HUES48 (cell line): ENCODE measurements at regions not wholly inside any gene's neighbourhood (a gene's known extent, or its start where the extent isn't known, plus 50 kb on each side); places are given as distances from the start of the nearest gene placed in this dataset.

Experiments used
- H3K27ac ChIP-seq: one replicate; pipeline ENCODE4 v1.7.0; 2013; ENCODE audit warnings: low read depth, low read length, inconsistent platforms
- H3K27me3 ChIP-seq: 2 replicates; pipeline ENCODE4 v1.6.1; 2013; ENCODE audit warnings: mild to moderate bottlenecking, low read length; ENCODE audit not compliant: control insufficient read depth, insufficient read depth
- H3K36me3 ChIP-seq: 2 replicates; pipeline ENCODE4 v1.6.1; 2013; ENCODE audit warnings: low read length; ENCODE audit not compliant: control insufficient read depth, insufficient read depth
- H3K4me1 ChIP-seq: 2 replicates; pipeline ENCODE4 v1.6.1; 2013; ENCODE audit warnings: mild to moderate bottlenecking, low read length; ENCODE audit not compliant: control insufficient read depth, insufficient read depth
- H3K4me3 ChIP-seq: 2 replicates; pipeline ENCODE4 v1.5.1; 2013; ENCODE audit warnings: mild to moderate bottlenecking, low read depth, low read length
- H3K9ac ChIP-seq: 2 replicates; pipeline ENCODE4 v1.6.1; 2013; ENCODE audit warnings: mild to moderate bottlenecking, low read depth, low read length, moderate library complexity
- H3K9me3 ChIP-seq: 2 replicates; pipeline ENCODE4 v1.6.1; 2013; ENCODE audit warnings: low read length; ENCODE audit not compliant: control insufficient read depth, insufficient read depth

DNA sequence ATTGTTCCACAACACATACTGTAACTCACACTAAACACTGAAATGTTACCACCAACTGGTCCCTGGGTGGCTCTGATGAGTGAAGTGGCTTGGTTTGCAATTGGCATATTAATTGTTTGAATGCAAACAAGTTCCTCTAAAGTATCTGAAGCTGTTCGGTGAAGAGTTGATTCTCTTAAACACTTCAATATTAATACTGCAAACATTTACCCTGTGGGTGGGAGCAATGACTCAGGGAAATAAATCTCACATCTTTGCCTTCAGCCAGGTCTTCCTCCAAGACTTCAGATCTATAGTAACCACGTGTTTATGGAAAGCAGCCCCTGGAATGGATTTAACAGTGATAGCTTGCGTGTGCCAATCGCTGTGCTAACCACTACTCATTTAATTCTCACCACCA, 176.0 kb downstream of the MAFB start:
- no peaks in the 10 kb centered on the region for H3K9me3 ChIP-seq
- no peak overlapping the region for H3K9ac ChIP-seq
- H3K27ac ChIP-seq: no peak overlapping the region
- no peak overlapping the region for H3K4me3 ChIP-seq
- H3K36me3 ChIP-seq: no peaks in the 10 kb centered on the region
- H3K27me3 ChIP-seq: no peaks in the 10 kb centered on the region
- H3K4me1 ChIP-seq: no peaks in the 10 kb centered on the region

DNA sequence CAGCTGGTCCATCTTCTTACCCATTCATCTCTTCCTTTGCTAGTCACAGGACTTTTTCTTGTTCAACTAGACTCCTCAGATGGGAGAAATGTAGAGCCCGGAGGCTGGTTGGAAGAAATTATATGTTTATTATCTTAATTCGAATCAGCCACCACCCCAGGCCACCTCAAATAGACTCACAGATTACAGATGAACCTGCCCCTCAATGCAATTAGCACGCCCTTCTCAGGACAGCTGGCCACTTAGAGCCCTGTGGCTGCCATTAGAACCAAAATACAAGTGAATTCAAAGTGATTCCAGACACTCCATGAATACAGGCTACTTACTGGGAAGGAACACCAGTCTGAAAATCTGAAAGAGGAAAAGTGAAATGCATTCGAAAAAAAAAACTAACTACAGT, 176.4 kb downstream of the MAFB start:
- H3K27me3 ChIP-seq: no peaks in the 10 kb centered on the region
- H3K9ac ChIP-seq: no peak overlapping the region
- H3K36me3 ChIP-seq: no peaks in the 10 kb centered on the region
- H3K4me3 ChIP-seq: no peak overlapping the region
- no peak overlapping the region for H3K27ac ChIP-seq
- H3K9me3 ChIP-seq: no peaks in the 10 kb centered on the region
- no peaks in the 10 kb centered on the region for H3K4me1 ChIP-seq

DNA sequence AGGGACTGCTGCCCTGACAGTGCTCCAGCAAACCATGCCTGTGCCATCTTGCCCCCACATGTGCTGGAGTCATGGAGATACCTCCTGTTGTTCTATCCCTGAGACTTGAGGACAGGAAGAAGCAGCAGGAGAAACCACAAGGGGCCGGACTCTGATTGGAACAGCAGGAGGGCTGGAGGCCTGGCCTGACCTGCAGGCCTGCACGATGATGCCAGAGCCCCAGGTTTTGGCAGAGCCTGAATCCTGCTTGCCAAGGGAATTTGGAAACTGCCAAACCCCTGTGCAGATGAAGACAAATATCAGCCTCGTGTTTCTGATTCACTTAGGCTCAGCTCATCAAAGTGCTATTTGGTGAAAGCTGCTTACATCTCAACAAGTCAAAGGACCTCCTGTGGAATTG, 177.6 kb downstream of the MAFB start:
- H3K36me3 ChIP-seq: no peaks in the 10 kb centered on the region
- H3K9ac ChIP-seq: no peak overlapping the region
- no peak overlapping the region for H3K4me3 ChIP-seq
- no peaks in the 10 kb centered on the region for H3K4me1 ChIP-seq
- H3K27me3 ChIP-seq: no peaks in the 10 kb centered on the region
- H3K27ac ChIP-seq: no peak overlapping the region
- no peaks in the 10 kb centered on the region for H3K9me3 ChIP-seq

DNA sequence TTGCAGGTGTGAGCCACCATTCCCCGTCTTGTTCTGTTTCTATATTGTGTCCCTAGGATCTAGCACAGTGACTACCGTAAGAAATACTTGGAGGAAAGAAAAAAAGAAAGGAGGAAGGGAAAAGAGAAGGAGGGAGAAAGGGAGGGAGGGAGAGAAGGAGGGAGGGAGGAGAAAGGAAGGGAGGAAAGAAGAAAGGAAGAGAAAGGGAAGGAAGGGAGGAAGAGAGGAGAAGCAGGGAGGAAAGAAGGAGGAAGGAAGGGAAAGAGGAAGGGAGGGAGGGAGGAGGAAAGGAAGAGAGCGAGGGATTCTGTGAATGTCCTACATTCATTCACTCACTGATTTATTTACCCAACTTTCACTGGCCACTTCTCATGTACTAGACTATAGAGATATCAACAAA, 178.4 kb downstream of the MAFB start:
- H3K27me3 ChIP-seq: no peaks in the 10 kb centered on the region
- H3K9me3 ChIP-seq: no peaks in the 10 kb centered on the region
- no peaks in the 10 kb centered on the region for H3K4me1 ChIP-seq
- H3K36me3 ChIP-seq: no peaks in the 10 kb centered on the region
- H3K4me3 ChIP-seq: no peak overlapping the region
- no peak overlapping the region for H3K27ac ChIP-seq
- H3K9ac ChIP-seq: no peak overlapping the region

DNA sequence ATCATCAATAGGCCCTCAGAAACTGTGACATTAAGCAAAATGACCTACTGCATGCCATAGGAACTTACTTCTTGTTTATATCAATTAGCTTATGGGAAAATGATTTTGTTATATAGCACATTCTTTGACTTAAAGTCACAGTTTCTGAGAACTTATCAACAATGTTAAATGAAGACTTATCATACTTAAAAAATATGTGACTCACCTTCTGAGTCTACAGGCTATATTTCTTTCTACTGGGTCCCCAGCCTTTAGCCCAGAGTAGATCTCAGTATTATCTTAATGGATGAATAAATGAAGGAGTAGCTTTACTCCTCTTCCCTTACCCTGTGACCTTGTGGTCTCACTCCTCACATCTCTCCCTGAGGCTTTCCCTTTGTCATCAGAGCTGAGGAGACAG, 180.2 kb downstream of the MAFB start:
- H3K9me3 ChIP-seq: no peaks in the 10 kb centered on the region
- no peaks in the 10 kb centered on the region for H3K27me3 ChIP-seq
- no peak overlapping the region for H3K27ac ChIP-seq
- no peak overlapping the region for H3K9ac ChIP-seq
- no peaks in the 10 kb centered on the region for H3K4me1 ChIP-seq
- H3K4me3 ChIP-seq: no peak overlapping the region
- H3K36me3 ChIP-seq: no peaks in the 10 kb centered on the region

GRCh38 chr20:40506537-40506939, 182.5 kb downstream of the MAFB start:
- no peak overlapping the region for H3K27ac ChIP-seq
- no peaks in the 10 kb centered on the region for H3K27me3 ChIP-seq
- H3K9me3 ChIP-seq: no peaks in the 10 kb centered on the region
- no peak overlapping the region for H3K9ac ChIP-seq
- peaks cover 8% of the 10 kb centered on the region; the same call in 1 of the 2 replicates for H3K4me1 ChIP-seq
- H3K36me3 ChIP-seq: no peaks in the 10 kb centered on the region
- no peak overlapping the region for H3K4me3 ChIP-seq

GRCh38 chr20:40503119-40503518, 185.9 kb downstream of the MAFB start:
- no peaks in the 10 kb centered on the region for H3K27me3 ChIP-seq
- peaks cover 8% of the 10 kb centered on the region; the same call in 1 of the 2 replicates for H3K4me1 ChIP-seq
- H3K9me3 ChIP-seq: no peaks in the 10 kb centered on the region
- H3K36me3 ChIP-seq: no peaks in the 10 kb centered on the region
- H3K4me3 ChIP-seq: no peak overlapping the region
- H3K27ac ChIP-seq: no peak overlapping the region
- H3K9ac ChIP-seq: no peak overlapping the region

DNA sequence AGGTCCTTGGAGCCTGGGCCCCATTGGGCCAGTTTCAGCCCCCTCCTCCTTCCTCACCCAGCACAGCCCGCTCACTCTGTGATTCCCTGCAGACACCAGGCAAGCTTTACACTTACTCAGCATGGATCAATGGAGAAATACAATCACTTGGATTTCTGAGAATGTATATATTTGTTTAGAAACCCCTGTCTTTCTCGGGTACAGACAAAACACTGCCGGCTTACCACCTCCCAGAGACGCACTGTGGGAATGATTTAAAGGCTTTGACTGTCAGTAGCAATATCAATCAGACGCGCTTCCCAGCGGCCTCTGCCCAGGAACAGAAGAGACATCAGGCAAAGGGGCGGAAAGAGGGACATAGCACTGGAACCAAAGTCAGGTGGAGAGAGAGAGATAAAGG, 186.5 kb downstream of the MAFB start:
- no peaks in the 10 kb centered on the region for H3K36me3 ChIP-seq
- H3K9ac ChIP-seq: no peak overlapping the region
- H3K4me3 ChIP-seq: no peak overlapping the region
- no peaks in the 10 kb centered on the region for H3K9me3 ChIP-seq
- H3K27me3 ChIP-seq: no peaks in the 10 kb centered on the region
- H3K27ac ChIP-seq: no peak overlapping the region
- H3K4me1 ChIP-seq: peaks cover 8% of the 10 kb centered on the region; the same call in 1 of the 2 replicates

DNA sequence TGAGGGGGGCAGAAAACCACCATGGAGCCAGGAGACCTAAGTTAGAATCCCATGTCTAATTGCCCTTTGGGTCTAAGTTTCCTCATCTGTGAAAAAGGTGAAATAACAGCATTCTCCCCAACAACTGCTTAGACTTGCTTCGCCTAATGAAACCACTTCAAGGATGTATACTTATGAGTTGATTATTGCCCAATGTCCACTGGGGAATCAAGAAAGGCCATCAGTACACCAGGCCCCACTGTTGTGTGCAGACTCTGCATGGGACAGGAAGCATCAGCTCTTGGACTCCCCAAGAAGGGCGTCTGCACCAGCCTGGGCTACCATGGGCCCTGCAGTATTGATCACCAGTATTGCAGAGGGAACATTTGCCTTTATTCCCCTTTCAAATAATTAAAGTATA, 189.6 kb downstream of the MAFB start:
- H3K4me1 ChIP-seq: peaks cover 8% of the 10 kb centered on the region; the same call in 1 of the 2 replicates

GRCh38 chr20:40497899-40498691, 190.9 kb downstream of the MAFB start:
- no peak overlapping the region for H3K27ac ChIP-seq

More for the DNA sequence above, 189.6 kb downstream of the MAFB start:
- Histone ChIP-seq H3K27ac (no peak overlapping the region), H3K9ac (no peak overlapping the region), H3K9me3 (no peaks in the 10 kb centered on the region), H3K27me3 (no peaks in the 10 kb centered on the region), H3K4me3 (no peak overlapping the region), H3K36me3 (no peaks in the 10 kb centered on the region)

DNA sequence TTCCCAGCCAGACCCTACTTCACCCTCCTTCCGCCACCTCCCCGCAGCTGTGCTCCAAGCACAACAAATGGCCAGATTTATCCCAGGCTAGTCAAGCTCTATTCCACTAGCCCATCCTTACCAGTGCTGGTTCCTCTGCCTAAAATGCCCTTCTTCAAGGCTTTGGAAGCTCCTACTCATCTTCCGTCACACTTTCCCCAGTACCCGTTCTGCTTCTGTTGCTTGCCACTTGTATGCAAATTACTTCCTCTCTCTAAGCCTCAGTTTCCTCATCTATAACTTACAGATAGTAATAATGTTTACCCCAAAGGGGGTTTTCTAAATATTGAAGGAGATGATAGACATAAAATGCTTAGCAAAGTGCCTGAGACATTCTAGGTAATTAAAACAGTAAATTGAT, 193.1 kb downstream of the MAFB start:
- Histone ChIP-seq H3K9me3 (no peaks in the 10 kb centered on the region), H3K4me3 (no peak overlapping the region), H3K4me1 (no peaks in the 10 kb centered on the region), H3K9ac (no peak overlapping the region), H3K27me3 (no peaks in the 10 kb centered on the region), H3K36me3 (no peaks in the 10 kb centered on the region), H3K27ac (no peak overlapping the region)

More at GRCh38 chr20:40497899-40498691, 190.9 kb downstream of the MAFB start:
- H3K9ac ChIP-seq: no peak overlapping the region
- H3K36me3 ChIP-seq: no peaks in the 10 kb centered on the region
- no peak overlapping the region for H3K4me3 ChIP-seq
- peaks cover 7% of the 10 kb centered on the region; the same call in 1 of the 2 replicates for H3K4me1 ChIP-seq
- no peaks in the 10 kb centered on the region for H3K9me3 ChIP-seq
- no peaks in the 10 kb centered on the region for H3K27me3 ChIP-seq
